Ishikawa (cell line): ENCODE measurements at regions not wholly inside any gene's neighbourhood (a gene's known extent, or its start where the extent isn't known, plus 50 kb on each side); places are given as distances from the start of the nearest gene placed in this dataset.

ENCODE experiments used
- CREB1 ChIP-seq: IDR thresholded peaks from 2 replicates; pipeline ENCODE4 v1.6.1; 2012; ENCODE audit warnings: low read depth
- EGR1 ChIP-seq: IDR thresholded peaks from 2 replicates; pipeline ENCODE4 v1.6.1; 2012
- EP300 ChIP-seq: IDR thresholded peaks from 2 replicates; pipeline ENCODE4 v1.6.1; 2012; ENCODE audit warnings: borderline replicate concordance
- FOXM1 ChIP-seq: IDR thresholded peaks from 2 replicates; pipeline ENCODE4 v1.6.1; 2012; ENCODE audit warnings: low read depth, borderline replicate concordance
- NFIC ChIP-seq: IDR thresholded peaks from 2 replicates; pipeline ENCODE4 v1.6.1; 2012
- RAD21 ChIP-seq: IDR thresholded peaks from 2 replicates; pipeline ENCODE4 v1.6.1; 2012; ENCODE audit warnings: low read depth
- TAF1 ChIP-seq: IDR thresholded peaks from 2 replicates; pipeline ENCODE4 v1.6.1; 2012; ENCODE audit warnings: low read depth, mild to moderate bottlenecking
- TCF12 ChIP-seq: IDR thresholded peaks from 2 replicates; pipeline ENCODE4 v1.6.1; 2012; ENCODE audit warnings: low read depth
- YY1 ChIP-seq: IDR thresholded peaks from 2 replicates; pipeline ENCODE4 v1.6.1; 2012; ENCODE audit warnings: low read depth
- ZBTB7A ChIP-seq: IDR thresholded peaks from 2 replicates; pipeline ENCODE4 v1.6.1; 2012; ENCODE audit warnings: low read depth
- TF ChIP-seq, protein P1 (sequence below): IDR thresholded peaks from 2 replicates; pipeline ENCODE4 v1.6.1; 2012

- TF ChIP-seq ZBTB7A (no peak), EGR1 (no peak), CREB1 (no peak), RAD21 (no peak), TAF1 (no peak), YY1 (no peak), TCF12 (no peak), NFIC (no peak), EP300 (no peak), FOXM1 (no peak)
- TF ChIP-seq, protein P1, sequence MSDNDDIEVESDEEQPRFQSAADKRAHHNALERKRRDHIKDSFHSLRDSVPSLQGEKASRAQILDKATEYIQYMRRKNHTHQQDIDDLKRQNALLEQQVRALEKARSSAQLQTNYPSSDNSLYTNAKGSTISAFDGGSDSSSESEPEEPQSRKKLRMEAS: no peak
Measured at GRCh38 chr4:84286048-84286447, 213.0 kb downstream of the NKX6-1 start.
